WTC11 (cell line): ENCODE measurements at regions not wholly inside any gene's neighbourhood (a gene's known extent, or its start where the extent isn't known, plus 50 kb on each side); places are given as distances from the start of the nearest gene placed in this dataset.

ENCODE experiments used
- CTCF ChIP-seq: fragments of 200-600 bp; IDR thresholded peaks from 2 replicates; pipeline ENCODE4 v1.8.0; 2022; ENCODE audit warnings: antibody characterized with exemption
- ELF4 ChIP-seq: sonication (generic); formaldehyde crosslinking; IDR thresholded peaks from 2 replicates; pipeline ENCODE4 v1.8.1; 2022; ENCODE audit warnings: low read depth, mild to moderate bottlenecking, moderate library complexity, missing genetic modification reagents
- ERG ChIP-seq: fragments of 250-450 bp; sonication (Bioruptor Pico); IDR thresholded peaks from 2 replicates; pipeline ENCODE4 v1.8.0; 2021; ENCODE audit warnings: mild to moderate bottlenecking
- FOXP1 ChIP-seq: sonication (generic); formaldehyde crosslinking; IDR thresholded peaks from 2 replicates; pipeline ENCODE4 v1.8.0; 2022; ENCODE audit warnings: missing genetic modification reagents, mild to moderate bottlenecking, moderate library complexity, borderline replicate concordance
- KAT7 ChIP-seq: sonication (generic); formaldehyde crosslinking; IDR thresholded peaks from 2 replicates; pipeline ENCODE4 v1.8.1; 2023; ENCODE audit warnings: missing genetic modification reagents, mild to moderate bottlenecking, borderline replicate concordance
- MAX ChIP-seq: sonication (generic); formaldehyde crosslinking; IDR thresholded peaks from 2 replicates; pipeline ENCODE4 v1.8.0; 2022; ENCODE audit warnings: mild to moderate bottlenecking, missing genetic modification reagents
- NFYB ChIP-seq: sonication (generic); formaldehyde crosslinking; conservative IDR thresholded peaks from 2 replicates; pipeline ENCODE4 v1.8.0; 2022; ENCODE audit warnings: low read depth, missing genetic modification reagents
- USF2 ChIP-seq: sonication (generic); formaldehyde crosslinking; IDR thresholded peaks from 2 replicates; pipeline ENCODE4 v1.8.1; 2023; ENCODE audit warnings: mild to moderate bottlenecking, missing genetic modification reagents, moderate library complexity
- ZNF232 ChIP-seq: sonication (generic); formaldehyde crosslinking; IDR thresholded peaks from 2 replicates; pipeline ENCODE4 v1.8.0; 2022; ENCODE audit warnings: mild to moderate bottlenecking, missing genetic modification reagents

GRCh38 chr5:120270498-120270897, 193.6 kb upstream of the PRR16 start:
- no peak for TF ChIP-seq ZNF232
- no peak for TF ChIP-seq CTCF
- no peak for TF ChIP-seq ERG (CRISPR knock-in tag)
- TF ChIP-seq MAX (CRISPR knock-in tag): no peak
- no peak for TF ChIP-seq ELF4 (CRISPR knock-in tag)
- TF ChIP-seq KAT7 (CRISPR knock-in tag): no peak
- no peak for TF ChIP-seq NFYB (CRISPR knock-in tag)
- no peak for TF ChIP-seq USF2 (CRISPR knock-in tag)
- no peak for TF ChIP-seq FOXP1 (CRISPR knock-in tag)
